GM13976 (cell line): ENCODE measurements at regions not wholly inside any gene's neighbourhood (a gene's known extent, or its start where the extent isn't known, plus 50 kb on each side); places are given as distances from the start of the nearest gene placed in this dataset.

Experiments used
- DNase-seq: peaks from one replicate; pipeline ENCODE4 v3.0.0; 2012; ENCODE audit warnings: low spot score
- in situ Hi-C: fragments of 300-500 bp; cut with MboI; formaldehyde crosslinking; loops from one replicate; pipeline ENCODE4 v1.12.0; 2022; ENCODE audit warnings: low sequenced_read_pairs, mixed read lengths, inconsistent platforms; ENCODE audit not compliant: unreplicated experiment
- TF ChIP-seq, protein P1 (sequence below): IDR thresholded peaks from 2 replicates; pipeline ENCODE4 v1.5.1; 2012; ENCODE audit warnings: borderline replicate concordance, mild to moderate bottlenecking; ENCODE audit not compliant: insufficient read depth; ENCODE audit errors: extremely low read depth, missing control alignments, control extremely low read depth

DNA sequence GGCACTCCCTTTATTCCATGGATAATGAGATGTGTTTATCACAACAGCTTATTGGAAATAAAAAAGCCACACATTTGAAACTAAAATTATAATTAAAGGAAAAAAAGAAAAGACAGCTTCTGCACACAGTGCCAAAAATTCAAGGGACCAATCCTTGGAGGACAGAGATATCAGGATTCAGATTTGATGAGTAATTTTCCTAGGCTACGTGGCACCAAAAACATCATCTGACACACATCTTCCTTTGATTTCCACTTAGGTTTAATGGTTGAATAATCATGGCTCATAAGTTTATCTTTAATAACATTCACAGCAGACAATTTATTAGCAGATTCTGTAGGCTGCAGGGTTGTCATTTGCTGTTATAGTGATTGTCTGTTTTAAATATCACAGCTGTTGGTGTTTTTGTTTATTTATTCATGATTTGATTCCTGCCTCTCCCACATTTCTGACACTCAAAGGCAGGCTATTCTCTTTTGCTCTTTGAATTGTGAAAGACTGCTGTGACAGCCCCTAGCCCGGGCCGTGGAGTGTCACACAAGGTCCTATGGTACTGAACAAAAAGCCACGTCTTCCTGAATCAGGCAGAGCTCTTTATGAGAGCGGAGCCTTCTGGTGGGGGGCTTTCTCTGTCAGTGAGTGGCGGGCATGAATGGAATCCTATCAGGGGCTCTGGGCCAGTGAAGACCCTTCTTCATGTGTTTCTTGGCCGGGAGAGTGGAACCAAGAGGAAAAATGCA lies 708.5 kb downstream of the SQOR start:
- TF ChIP-seq, protein P1, sequence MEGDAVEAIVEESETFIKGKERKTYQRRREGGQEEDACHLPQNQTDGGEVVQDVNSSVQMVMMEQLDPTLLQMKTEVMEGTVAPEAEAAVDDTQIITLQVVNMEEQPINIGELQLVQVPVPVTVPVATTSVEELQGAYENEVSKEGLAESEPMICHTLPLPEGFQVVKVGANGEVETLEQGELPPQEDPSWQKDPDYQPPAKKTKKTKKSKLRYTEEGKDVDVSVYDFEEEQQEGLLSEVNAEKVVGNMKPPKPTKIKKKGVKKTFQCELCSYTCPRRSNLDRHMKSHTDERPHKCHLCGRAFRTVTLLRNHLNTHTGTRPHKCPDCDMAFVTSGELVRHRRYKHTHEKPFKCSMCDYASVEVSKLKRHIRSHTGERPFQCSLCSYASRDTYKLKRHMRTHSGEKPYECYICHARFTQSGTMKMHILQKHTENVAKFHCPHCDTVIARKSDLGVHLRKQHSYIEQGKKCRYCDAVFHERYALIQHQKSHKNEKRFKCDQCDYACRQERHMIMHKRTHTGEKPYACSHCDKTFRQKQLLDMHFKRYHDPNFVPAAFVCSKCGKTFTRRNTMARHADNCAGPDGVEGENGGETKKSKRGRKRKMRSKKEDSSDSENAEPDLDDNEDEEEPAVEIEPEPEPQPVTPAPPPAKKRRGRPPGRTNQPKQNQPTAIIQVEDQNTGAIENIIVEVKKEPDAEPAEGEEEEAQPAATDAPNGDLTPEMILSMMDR = no peak
- in situ Hi-C loops = no loop called here
- no peak for DNase-seq

GRCh38 chr15:46344115-46344724 lies 709.4 kb downstream of the SQOR start:
- in situ Hi-C loops = no loop called here
- no peak for DNase-seq
- TF ChIP-seq, protein P1 = no peak

GRCh38 chr15:46344915-46345314 lies 710.1 kb downstream of the SQOR start:
- DNase-seq = no peak
- TF ChIP-seq, protein P1 = no peak
- in situ Hi-C loops = no loop called here

- DNase-seq = no peak
- in situ Hi-C loops = no loop called here
- TF ChIP-seq, protein P1 = no peak
Measured at GRCh38 chr15:46354443-46354842, 719.6 kb downstream of the SQOR start.

- in situ Hi-C loops = no loop called here
Measured at GRCh38 chr15:46365572-46365971, 730.7 kb downstream of the SQOR start.

GRCh38 chr15:46366360-46367007 lies 731.7 kb downstream of the SQOR start:
- in situ Hi-C loops = no loop called here
- TF ChIP-seq, protein P1 = no peak

More at GRCh38 chr15:46365572-46365971, 730.7 kb downstream of the SQOR start:
- TF ChIP-seq, protein P1 = no peak
- no peak for DNase-seq

More at GRCh38 chr15:46366360-46367007, 731.7 kb downstream of the SQOR start:
- no peak for DNase-seq
